NB4 (cell line): ENCODE measurements at regions not wholly inside any gene's neighbourhood (a gene's known extent, or its start where the extent isn't known, plus 50 kb on each side); places are given as distances from the start of the nearest gene placed in this dataset.

ENCODE experiments used
- DNase-seq: peaks from one replicate; pipeline ENCODE4 v3.0.0; 2010; ENCODE audit warnings: low read depth
- H3K4me3 ChIP-seq: one replicate; pipeline ENCODE4 v1.5.1; 2011; ENCODE audit warnings: mild to moderate bottlenecking, low read depth, low read length, moderate library complexity
- CTCF ChIP-seq: IDR thresholded peaks from one replicate; pipeline ENCODE4 v1.5.1; 2012; ENCODE audit warnings: low read depth, low read length
- MAX ChIP-seq: IDR thresholded peaks from 2 replicates; pipeline ENCODE4 v1.6.1; 2011; ENCODE audit warnings: low read depth, low read length
- MYC ChIP-seq: IDR thresholded peaks from 2 replicates; pipeline ENCODE4 v1.6.1; 2011; ENCODE audit warnings: low read depth, low read length
- POLR2A ChIP-seq: IDR thresholded peaks from 2 replicates; pipeline ENCODE4 v1.6.1; 2011; ENCODE audit warnings: mild to moderate bottlenecking; ENCODE audit not compliant: insufficient read length; ENCODE audit errors: extremely low read depth

GRCh38 chr7:115782696-115783490 is 247.7 kb downstream of the TFEC start:
- H3K4me3 ChIP-seq, result no peak overlapping the region
- no peak for TF ChIP-seq CTCF
- TF ChIP-seq MYC, result no peak
- TF ChIP-seq MAX, result no peak
- TF ChIP-seq POLR2A, result no peak
- no peak for DNase-seq

- DNase-seq, result no peak
- no peak overlapping the region for H3K4me3 ChIP-seq
- TF ChIP-seq MYC, result no peak
Observed at GRCh38 chr7:115779561-115779960, 251.0 kb downstream of the TFEC start.

GRCh38 chr7:115775981-115776380 is 254.6 kb downstream of the TFEC start:
- DNase-seq, result no peak
- TF ChIP-seq CTCF, result no peak
- no peak for TF ChIP-seq MYC
- TF ChIP-seq MAX, result no peak
- TF ChIP-seq POLR2A, result no peak
- no peak overlapping the region for H3K4me3 ChIP-seq

GRCh38 chr7:115763347-115763746 is 267.2 kb downstream of the TFEC start:
- TF ChIP-seq POLR2A (no peak), MAX (no peak), CTCF (no peak), MYC (no peak)
- H3K4me3 ChIP-seq, result no peak overlapping the region
- no peak for DNase-seq

GRCh38 chr7:115758025-115758424 is 272.5 kb downstream of the TFEC start:
- no peak overlapping the region for H3K4me3 ChIP-seq
- TF ChIP-seq MYC, result no peak
- TF ChIP-seq POLR2A, result no peak
- TF ChIP-seq MAX, result no peak
- TF ChIP-seq CTCF, result no peak
- no peak for DNase-seq

- no peak overlapping the region for H3K4me3 ChIP-seq
- TF ChIP-seq MYC, result no peak
- no peak for TF ChIP-seq CTCF
- no peak for TF ChIP-seq MAX
- no peak for TF ChIP-seq POLR2A
- no peak for DNase-seq
Observed at GRCh38 chr7:115754226-115754625, 276.3 kb downstream of the TFEC start.
